ENCODE measurements at regions not wholly inside any gene's neighbourhood (a gene's known extent, or its start where the extent isn't known, plus 50 kb on each side); places are given as distances from the start of the nearest gene placed in this dataset.

DNA sequence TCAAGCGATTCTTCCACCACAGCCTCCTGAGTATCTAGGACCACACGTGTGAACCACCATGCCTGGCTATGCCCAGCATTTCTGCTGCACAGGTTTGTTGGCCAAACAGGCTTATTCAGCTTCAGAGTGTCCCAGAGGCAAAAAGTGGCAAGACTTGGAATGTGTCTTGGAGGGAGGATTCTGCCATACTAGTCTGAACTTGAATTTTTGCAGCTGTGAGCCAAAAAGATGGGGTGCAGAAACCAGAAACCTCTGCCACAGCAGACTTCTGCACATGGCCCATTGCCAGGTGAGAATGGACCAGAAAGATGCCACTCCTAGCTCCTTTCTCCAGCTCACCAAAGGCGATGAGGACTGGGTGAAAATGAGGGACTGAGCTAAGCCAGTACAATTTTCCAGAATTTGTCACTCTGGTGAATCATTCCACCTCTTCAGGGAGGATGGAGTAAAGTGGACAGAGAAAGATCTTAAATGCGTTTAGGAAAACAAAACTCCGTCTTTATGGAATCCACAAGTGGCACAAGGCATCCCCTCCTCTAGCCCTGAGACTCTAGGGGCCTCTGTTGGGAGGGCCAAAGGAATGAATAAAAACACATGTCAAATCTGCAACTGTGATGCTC lies 369.1 kb upstream of the CLNK start:
- H3K27ac ChIP-seq, result no peak overlapping the region
- no peaks in the 10 kb centered on the region for H3K27me3 ChIP-seq
- TF ChIP-seq POLR2A (IDR thresholded peaks at IDR 0.05), result no peak
- no peak for TF ChIP-seq CTCF (IDR thresholded peaks at IDR 0.05)
- no peak for TF ChIP-seq EP300 (IDR thresholded peaks at IDR 0.05; ENCODE audit: low read depth)
- TF ChIP-seq POLR2AphosphoS5 (IDR thresholded peaks at IDR 0.05), result no peak
- H3K4me1 ChIP-seq, result no peaks in the 10 kb centered on the region
- no peak overlapping the region for H3K4me3 ChIP-seq
- H3K36me3 ChIP-seq, result no peaks in the 10 kb centered on the region
- intact Hi-C loops (cut with DNase I; ENCODE audit: low total_unique reads), result no loop called here
- H3K9me3 ChIP-seq, result no peaks in the 10 kb centered on the region
- WGBS, 2 donors (ENCODE audit: low coverage in 1 of 2), result 82 to 94% methylated on average over 5 of the region's 5 CpGs
- DNase-seq, result no peak
- in situ Hi-C loops (cut with MboI; ENCODE audit: low pct_ligation_motif_present in 1 of 4, low pct_unique_long_range_greater_than_20kb in 1 of 4, low sequenced_read_pairs in 3 of 4), result no loop called here

GRCh38 chr4:11051181-11051580 lies 366.6 kb upstream of the CLNK start:
- Histone ChIP-seq H3K27me3 (no peaks in the 10 kb centered on the region), H3K9me3 (no peaks in the 10 kb centered on the region), H3K27ac (no peak overlapping the region), H3K4me1 (no peaks in the 10 kb centered on the region), H3K36me3 (no peaks in the 10 kb centered on the region), H3K4me3 (no peak overlapping the region)
- in situ Hi-C loops (cut with MboI; ENCODE audit: low pct_ligation_motif_present in 1 of 4, low pct_unique_long_range_greater_than_20kb in 1 of 4, low sequenced_read_pairs in 3 of 4), result no loop called here
- DNase-seq, result no peak
- WGBS, 2 donors (ENCODE audit: low coverage in 1 of 2), result 82 to 100% methylated on average over 2 of the region's 2 CpGs
- intact Hi-C loops (cut with DNase I; ENCODE audit: low total_unique reads), result no loop called here
- TF ChIP-seq CTCF (IDR thresholded peaks at IDR 0.05), result no peak
- TF ChIP-seq POLR2A (IDR thresholded peaks at IDR 0.05), result no peak
- TF ChIP-seq POLR2AphosphoS5 (IDR thresholded peaks at IDR 0.05), result no peak
- no peak for TF ChIP-seq EP300 (IDR thresholded peaks at IDR 0.05; ENCODE audit: low read depth)

DNA sequence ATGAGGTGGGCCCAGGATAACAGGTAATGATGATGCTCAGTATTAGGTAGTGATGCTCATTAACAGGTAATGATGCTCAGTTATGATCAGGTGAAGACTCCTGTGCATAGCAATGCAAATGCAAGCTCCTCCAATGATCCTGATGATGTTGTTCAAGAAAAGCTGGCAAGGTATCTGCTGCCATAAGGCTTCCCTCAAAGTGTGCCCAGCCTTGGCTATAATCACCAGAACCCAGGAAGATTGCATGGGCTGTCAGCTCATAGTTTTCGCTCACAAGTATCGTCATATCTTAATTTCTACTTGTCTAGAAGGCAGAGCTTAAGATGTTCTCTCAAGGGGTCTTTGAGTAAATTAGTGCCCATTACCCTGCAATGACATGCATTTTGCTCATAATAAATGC lies 366.2 kb upstream of the CLNK start:
- no peak overlapping the region for H3K27ac ChIP-seq
- H3K9me3 ChIP-seq, result no peaks in the 10 kb centered on the region
- WGBS, 2 donors (ENCODE audit: low coverage in 1 of 2), result 98% methylated on average over 2 of the region's 2 CpGs; no CpG with 5 or more reads in 1 of the 2 donors
- H3K36me3 ChIP-seq, result no peaks in the 10 kb centered on the region
- no peak overlapping the region for H3K4me3 ChIP-seq
- no peak for TF ChIP-seq EP300 (IDR thresholded peaks at IDR 0.05; ENCODE audit: low read depth)
- no peak for TF ChIP-seq POLR2AphosphoS5 (IDR thresholded peaks at IDR 0.05)
- no peak for TF ChIP-seq CTCF (IDR thresholded peaks at IDR 0.05)
- no peak for TF ChIP-seq POLR2A (IDR thresholded peaks at IDR 0.05)
- intact Hi-C loops (cut with DNase I; ENCODE audit: low total_unique reads) (no loop called here), in situ Hi-C loops (cut with MboI; ENCODE audit: low pct_ligation_motif_present in 1 of 4, low pct_unique_long_range_greater_than_20kb in 1 of 4, low sequenced_read_pairs in 3 of 4) (no loop called here)
- DNase-seq, result no peak
- no peaks in the 10 kb centered on the region for H3K27me3 ChIP-seq
- H3K4me1 ChIP-seq, result no peaks in the 10 kb centered on the region

DNA sequence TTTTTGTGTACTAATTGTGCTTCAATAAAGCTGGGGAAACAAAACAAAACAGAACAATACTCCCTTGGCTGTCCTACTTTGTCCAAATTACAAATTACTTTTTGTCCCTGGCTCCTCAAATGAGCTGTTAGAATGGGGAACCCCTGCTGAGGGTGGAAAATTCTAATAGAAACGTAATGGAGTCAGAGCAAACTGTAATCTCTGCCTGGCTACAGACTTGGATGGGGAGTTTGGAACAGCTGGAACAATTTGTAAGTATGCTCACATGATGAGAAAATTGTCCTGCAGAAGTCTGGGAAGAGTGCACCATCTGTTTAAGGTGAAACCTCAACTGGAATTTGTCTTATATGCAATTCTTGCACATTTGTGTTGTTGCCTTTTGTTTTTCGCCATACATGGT lies 364.4 kb upstream of the CLNK start:
- Histone ChIP-seq H3K9me3 (no peaks in the 10 kb centered on the region), H3K4me3 (no peak overlapping the region), H3K36me3 (no peaks in the 10 kb centered on the region), H3K27me3 (no peaks in the 10 kb centered on the region), H3K4me1 (no peaks in the 10 kb centered on the region), H3K27ac (no peak overlapping the region)
- in situ Hi-C loops (cut with MboI; ENCODE audit: low pct_ligation_motif_present in 1 of 4, low pct_unique_long_range_greater_than_20kb in 1 of 4, low sequenced_read_pairs in 3 of 4) (no loop called here), intact Hi-C loops (cut with DNase I; ENCODE audit: low total_unique reads) (no loop called here)
- TF ChIP-seq POLR2A (IDR thresholded peaks at IDR 0.05), result no peak
- no peak for TF ChIP-seq CTCF (IDR thresholded peaks at IDR 0.05)
- no peak for TF ChIP-seq POLR2AphosphoS5 (IDR thresholded peaks at IDR 0.05)
- TF ChIP-seq EP300 (IDR thresholded peaks at IDR 0.05; ENCODE audit: low read depth), result no peak
- 76 to 92% methylated on average over 2 of the region's 2 CpGs for WGBS, 2 donors (ENCODE audit: low coverage in 1 of 2)
- DNase-seq, result no peak
